GM12875 (cell line): ENCODE measurements at regions not wholly inside any gene's neighbourhood (a gene's known extent, or its start where the extent isn't known, plus 50 kb on each side); places are given as distances from the start of the nearest gene placed in this dataset.
"Not testable (repeated sequence)": the region's sequence is repeated elsewhere in the genome, so short reads cannot be mapped to it uniquely, and the experiment has no call there.

ENCODE experiments used
- H3K4me3 ChIP-seq: one replicate; pipeline ENCODE4 v1.5.1; 2011; ENCODE audit warnings: low read depth, low read length, control low read depth
- TF ChIP-seq, protein P1 (sequence below): IDR thresholded peaks from 2 replicates; pipeline ENCODE4 v1.5.1; 2011; ENCODE audit warnings: low read depth, mild to moderate bottlenecking, control low read depth, inconsistent platforms, low read length, moderate library complexity, borderline replicate concordance; ENCODE audit not compliant: insufficient read depth

DNA sequence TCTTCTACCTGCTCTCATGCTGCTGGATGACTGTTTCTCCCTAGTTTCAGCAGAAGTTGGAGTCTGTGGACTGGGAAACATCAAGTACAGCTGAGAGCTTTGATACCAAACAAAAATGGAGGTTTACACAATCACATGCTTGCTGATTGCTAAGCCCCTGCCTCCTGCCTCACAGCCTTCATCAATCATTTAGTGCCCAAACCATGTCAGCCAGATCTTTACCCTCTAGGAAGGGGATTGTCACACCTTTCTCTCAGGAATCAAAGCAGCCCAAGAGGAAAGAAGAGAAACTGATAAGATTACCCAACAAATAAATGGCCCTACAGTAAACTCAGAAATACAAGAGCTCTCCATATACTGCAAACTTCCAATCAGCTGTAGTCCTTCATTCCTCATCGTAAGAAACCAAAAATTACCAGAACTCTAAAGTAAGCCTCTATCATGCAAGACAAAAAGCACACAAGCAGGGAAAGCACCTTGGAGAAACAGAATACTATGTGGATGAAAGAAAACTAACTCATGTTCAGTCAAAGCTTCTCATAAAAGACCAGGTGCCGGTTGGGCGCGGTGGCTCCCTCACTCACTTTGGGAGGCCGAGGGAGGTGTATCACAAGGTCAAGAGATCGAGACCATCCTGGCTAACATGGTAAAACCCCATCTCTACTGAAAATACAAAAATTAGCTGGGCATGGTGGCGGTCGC, 63.6 kb upstream of the RESF1 start:
- H3K4me3 ChIP-seq, result no peak overlapping the region
- TF ChIP-seq, protein P1, sequence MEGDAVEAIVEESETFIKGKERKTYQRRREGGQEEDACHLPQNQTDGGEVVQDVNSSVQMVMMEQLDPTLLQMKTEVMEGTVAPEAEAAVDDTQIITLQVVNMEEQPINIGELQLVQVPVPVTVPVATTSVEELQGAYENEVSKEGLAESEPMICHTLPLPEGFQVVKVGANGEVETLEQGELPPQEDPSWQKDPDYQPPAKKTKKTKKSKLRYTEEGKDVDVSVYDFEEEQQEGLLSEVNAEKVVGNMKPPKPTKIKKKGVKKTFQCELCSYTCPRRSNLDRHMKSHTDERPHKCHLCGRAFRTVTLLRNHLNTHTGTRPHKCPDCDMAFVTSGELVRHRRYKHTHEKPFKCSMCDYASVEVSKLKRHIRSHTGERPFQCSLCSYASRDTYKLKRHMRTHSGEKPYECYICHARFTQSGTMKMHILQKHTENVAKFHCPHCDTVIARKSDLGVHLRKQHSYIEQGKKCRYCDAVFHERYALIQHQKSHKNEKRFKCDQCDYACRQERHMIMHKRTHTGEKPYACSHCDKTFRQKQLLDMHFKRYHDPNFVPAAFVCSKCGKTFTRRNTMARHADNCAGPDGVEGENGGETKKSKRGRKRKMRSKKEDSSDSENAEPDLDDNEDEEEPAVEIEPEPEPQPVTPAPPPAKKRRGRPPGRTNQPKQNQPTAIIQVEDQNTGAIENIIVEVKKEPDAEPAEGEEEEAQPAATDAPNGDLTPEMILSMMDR, result no peak

DNA sequence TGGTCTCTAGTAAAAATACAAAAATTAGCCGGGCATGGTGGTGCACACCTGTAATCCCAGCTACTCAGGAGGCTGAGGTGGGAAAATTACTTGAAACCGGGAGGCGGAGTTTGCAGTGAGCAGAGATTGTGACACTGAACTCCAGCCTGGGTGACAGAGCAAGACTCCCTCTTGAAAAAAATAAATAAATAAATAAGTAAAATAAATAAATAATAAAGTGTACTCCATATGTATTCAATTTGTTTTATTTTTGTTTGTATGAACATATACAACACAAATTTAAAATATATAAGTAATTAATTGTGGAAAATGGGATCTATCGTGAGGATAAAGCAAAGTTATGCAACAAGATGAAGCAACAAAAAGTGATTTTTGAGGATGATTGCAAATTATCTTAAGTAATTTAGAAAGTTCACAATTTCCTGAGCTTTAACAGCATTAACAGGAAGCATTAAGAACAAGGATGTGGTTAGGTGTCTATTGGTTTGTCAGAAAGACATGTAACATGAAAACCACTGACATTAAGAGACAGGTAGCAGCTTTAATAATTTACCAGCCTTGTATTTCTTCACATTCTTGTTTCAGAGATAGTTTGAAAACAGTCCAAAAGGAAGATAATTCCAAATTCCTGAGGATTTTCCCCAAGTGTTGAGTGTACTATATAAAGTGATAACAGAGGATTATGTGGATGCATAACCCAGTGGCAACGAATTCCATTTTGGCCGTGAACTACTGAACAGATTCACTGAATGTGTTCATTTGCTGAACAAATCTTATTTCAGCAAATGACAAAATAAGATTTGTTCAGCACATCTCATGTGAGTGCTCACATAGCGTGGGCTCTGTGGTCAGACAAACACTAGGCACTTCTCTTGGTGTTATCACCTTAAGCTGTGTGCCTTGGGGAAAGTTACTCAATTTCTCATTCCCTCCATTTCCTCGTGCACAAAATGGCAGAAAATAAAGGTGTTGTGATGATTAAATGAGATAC, 68.6 kb upstream of the RESF1 start:
- TF ChIP-seq, protein P1, result no peak
- no peak overlapping the region for H3K4me3 ChIP-seq

DNA sequence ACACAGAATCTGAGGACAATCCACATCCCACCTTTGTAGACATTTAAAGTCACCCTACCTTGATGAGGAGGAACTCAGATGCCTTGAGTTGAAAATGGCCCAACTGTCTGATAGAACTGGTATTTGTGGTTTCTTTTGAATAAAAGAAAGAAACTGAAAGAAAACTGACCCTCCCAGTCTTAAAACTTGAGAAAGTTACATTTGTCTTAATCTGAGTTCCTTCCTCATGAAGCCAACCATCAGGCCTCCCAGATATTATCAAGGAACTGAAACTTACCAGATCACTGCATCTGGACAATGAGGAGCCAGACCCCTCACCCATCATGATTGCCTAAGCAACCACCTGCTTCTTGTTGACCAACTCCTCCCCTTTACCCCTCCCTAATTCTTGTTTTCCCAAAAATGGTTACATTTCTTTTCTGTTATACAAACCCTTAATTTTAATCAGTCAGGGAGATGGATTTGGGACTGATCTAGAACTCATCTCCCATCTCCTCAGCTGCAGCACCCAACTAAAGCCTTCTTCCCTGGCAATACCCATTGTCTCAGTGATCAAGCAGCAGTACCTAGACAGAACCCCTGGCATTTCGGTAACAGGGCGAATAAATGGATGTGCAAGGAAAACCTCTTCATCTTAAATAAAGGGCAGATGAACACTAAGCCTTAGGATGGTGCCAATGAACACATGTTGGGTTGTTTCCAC, 72.0 kb upstream of the RESF1 start:
- TF ChIP-seq, protein P1, result no peak
- H3K4me3 ChIP-seq, result no peak overlapping the region

DNA sequence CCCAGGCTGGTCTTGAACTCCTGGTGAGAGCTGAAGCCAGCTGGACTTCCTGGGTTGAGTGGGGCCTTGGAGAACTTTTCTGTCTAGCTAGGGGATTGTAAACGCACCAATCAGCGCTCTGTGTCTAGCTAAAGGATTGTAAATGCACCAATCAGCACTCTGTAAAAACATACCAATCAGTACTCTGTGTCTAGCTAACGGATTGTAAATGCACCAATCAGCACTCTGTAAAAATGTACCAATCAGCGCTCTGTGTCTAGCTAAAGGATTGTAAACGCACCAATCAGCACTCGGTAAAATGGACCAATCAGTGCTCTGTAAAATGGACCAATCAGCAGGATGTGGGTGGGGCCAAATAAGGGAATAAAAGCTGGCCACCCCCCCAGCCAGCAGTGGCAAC, 76.5 kb upstream of the RESF1 start:
- H3K4me3 ChIP-seq, result not testable (repeated sequence)

DNA sequence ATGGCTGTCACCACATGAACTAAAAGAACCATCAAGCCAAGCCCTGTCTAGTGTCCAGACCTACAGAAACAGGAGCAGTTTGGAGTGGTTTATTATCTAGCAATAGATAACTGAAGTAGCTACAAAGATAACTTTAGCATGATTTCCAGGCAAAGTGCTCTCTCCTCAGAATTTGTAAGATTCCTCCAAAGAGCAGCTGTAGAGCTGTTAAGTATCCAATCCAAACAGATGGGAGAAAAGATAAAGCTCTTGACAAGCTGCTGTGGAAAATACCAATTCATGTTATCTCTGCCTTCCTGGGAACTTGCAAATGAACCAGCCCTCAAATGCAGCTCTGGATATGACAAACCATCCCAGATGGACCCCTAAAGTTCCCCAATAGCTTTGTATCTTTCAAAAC, 78.9 kb upstream of the RESF1 start:
- TF ChIP-seq, protein P1, result no peak
- no peak overlapping the region for H3K4me3 ChIP-seq

DNA sequence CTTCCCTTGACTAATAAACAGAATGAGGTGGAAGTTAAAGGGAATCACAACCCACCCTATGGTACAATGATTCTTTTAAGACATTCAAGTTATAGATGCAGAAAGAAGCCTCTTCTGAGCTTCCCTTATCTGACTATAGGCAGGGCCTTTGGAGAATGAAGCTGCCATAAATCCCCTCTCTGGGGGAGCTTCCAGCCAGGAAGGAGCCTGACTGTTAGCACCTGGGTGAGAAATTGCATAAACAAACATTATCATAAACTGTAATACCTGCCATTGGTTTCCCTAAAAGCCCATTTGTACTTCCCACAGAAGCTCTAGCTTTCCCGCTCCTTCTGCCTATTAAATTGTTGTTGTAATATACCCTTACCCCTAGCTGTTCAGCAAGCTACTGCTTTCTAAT, 81.3 kb upstream of the RESF1 start:
- TF ChIP-seq, protein P1, result no peak
- H3K4me3 ChIP-seq, result no peak overlapping the region
